ENCODE measurements at regions not wholly inside any gene's neighbourhood (a gene's known extent, or its start where the extent isn't known, plus 50 kb on each side); places are given as distances from the start of the nearest gene placed in this dataset. TPM values are rescaled to one million over a fixed set of nuclear protein-coding genes. Genes with fewer than 3 reads are reported as not detected.

DNA sequence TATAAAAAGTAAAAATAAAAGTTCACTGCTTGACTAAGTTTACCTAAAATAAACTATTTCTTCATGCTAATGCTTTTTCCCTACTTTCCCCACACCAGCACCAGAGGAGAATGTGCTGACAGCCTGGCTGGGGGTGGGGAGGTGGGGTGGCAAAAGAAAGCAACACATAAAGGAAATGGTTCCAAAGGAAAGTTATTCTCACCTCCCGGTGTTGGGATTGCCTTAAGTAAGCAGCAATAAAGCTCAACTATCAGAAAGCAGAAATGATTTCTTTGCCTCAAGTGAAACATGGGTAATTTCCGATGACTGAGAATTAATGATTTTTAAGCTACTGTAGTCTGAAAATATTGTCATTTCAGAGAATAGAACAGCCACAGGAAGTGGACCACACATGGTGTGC is 84.5 kb upstream of the DKK2 start:
- DNase-seq (ENCODE audit: extremely low spot score) = no peak
- Histone ChIP-seq H3K36me3 (ENCODE audit: insufficient read depth) (no peaks in the 10 kb centered on the region), H3K4me1 (ENCODE audit: insufficient read depth) (no peaks in the 10 kb centered on the region), H3K4me3 (ENCODE audit: low read depth, low read length) (no peak overlapping the region), H3K27ac (ENCODE audit: low read depth) (no peak overlapping the region)
- 39% methylated on average over 2 of the region's 2 CpGs for WGBS

GRCh38 chr4:107117726-107118125 is 81.6 kb upstream of the DKK2 start:
- WGBS = 95% methylated on average over 1 of the region's 1 CpG
- H3K4me1 ChIP-seq (ENCODE audit: insufficient read depth) = no peaks in the 10 kb centered on the region

GRCh38 chr4:107115185-107115847 is 79.2 kb upstream of the DKK2 start:
- H3K4me3 ChIP-seq (ENCODE audit: low read depth, low read length) = no peak overlapping the region
- 80% methylated on average over 5 of the region's 5 CpGs for WGBS
- peak overlapping the region; percentile 32 for H3K27ac ChIP-seq (ENCODE audit: low read depth)

More at GRCh38 chr4:107117726-107118125, 81.6 kb upstream of the DKK2 start:
- H3K27ac ChIP-seq (ENCODE audit: low read depth) = no peak overlapping the region
- no peaks in the 10 kb centered on the region for H3K36me3 ChIP-seq (ENCODE audit: insufficient read depth)
- H3K4me3 ChIP-seq (ENCODE audit: low read depth, low read length) = no peak overlapping the region
- no peak for DNase-seq (ENCODE audit: extremely low spot score)

DNA sequence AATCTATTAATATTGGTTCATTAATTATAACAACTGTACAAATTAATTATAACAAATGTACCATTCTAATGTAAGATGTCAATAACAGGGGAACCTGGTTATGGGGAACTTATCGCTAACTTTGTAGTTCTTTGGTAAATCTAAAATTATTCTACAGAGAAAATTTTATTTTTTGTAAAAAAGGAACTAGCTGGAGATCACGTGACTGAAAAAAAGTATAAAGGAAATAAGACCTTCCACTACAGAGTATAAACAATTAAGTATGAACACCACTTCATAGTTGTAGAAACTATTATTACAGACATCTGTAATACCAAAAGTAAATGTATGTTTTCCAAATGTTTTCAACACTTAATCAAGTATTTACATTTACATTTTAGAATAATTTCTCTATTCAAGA is 77.9 kb upstream of the DKK2 start:
- Histone ChIP-seq H3K27ac (ENCODE audit: low read depth) (no peak overlapping the region), H3K4me3 (ENCODE audit: low read depth, low read length) (no peak overlapping the region), H3K36me3 (ENCODE audit: insufficient read depth) (no peaks in the 10 kb centered on the region), H3K4me1 (ENCODE audit: insufficient read depth) (no peaks in the 10 kb centered on the region)
- WGBS = 93% methylated on average over 2 of the region's 2 CpGs
- no peak for DNase-seq (ENCODE audit: extremely low spot score)

More at GRCh38 chr4:107115185-107115847, 79.2 kb upstream of the DKK2 start:
- no peak for DNase-seq (ENCODE audit: extremely low spot score)
- Histone ChIP-seq H3K36me3 (ENCODE audit: insufficient read depth) (no peaks in the 10 kb centered on the region), H3K4me1 (ENCODE audit: insufficient read depth) (no peaks in the 10 kb centered on the region)

DNA sequence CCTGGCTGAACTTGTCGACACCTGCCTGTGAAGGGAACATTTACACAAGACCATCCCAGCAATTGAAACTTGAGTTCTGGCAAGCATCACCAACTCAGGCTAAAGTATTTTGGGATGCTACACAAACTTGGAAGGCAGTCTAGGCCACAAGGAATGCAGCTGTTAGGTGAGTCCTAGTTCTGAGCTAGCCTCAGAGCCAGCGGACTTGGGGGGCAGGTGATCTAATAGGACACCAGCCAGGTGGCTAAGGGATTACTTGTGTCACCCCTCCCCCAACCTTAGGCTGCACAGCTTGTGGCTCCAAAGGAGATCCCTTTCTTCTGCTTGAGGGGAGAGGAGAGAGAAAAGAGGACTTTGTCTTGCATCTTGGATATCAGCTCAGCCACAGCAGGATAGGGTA is 62.3 kb upstream of the DKK2 start:
- Histone ChIP-seq H3K4me3 (ENCODE audit: low read depth, low read length) (no peak overlapping the region), H3K27ac (ENCODE audit: low read depth) (no peak overlapping the region), H3K4me1 (ENCODE audit: insufficient read depth) (no peaks in the 10 kb centered on the region), H3K36me3 (ENCODE audit: insufficient read depth) (no peaks in the 10 kb centered on the region)
- DNase-seq (ENCODE audit: extremely low spot score) = no peak
- WGBS = 78% methylated on average over 2 of the region's 2 CpGs

- Histone ChIP-seq H3K27ac (ENCODE audit: low read depth) (no peak overlapping the region), H3K4me1 (ENCODE audit: insufficient read depth) (no peaks in the 10 kb centered on the region), H3K36me3 (ENCODE audit: insufficient read depth) (no peaks in the 10 kb centered on the region), H3K4me3 (ENCODE audit: low read depth, low read length) (no peak overlapping the region)
- WGBS = 75% methylated on average over 3 of the region's 3 CpGs
- DNase-seq (ENCODE audit: extremely low spot score) = no peak
Observed at GRCh38 chr4:107094976-107095375, 58.9 kb upstream of the DKK2 start.

- DNase-seq (ENCODE audit: extremely low spot score) = no peak
- Histone ChIP-seq H3K4me3 (ENCODE audit: low read depth, low read length) (no peak overlapping the region), H3K27ac (ENCODE audit: low read depth) (no peak overlapping the region), H3K36me3 (ENCODE audit: insufficient read depth) (no peaks in the 10 kb centered on the region), H3K4me1 (ENCODE audit: insufficient read depth) (no peaks in the 10 kb centered on the region)
- 89% methylated on average over 2 of the region's 2 CpGs for WGBS
Observed at GRCh38 chr4:107094332-107094731, 58.2 kb upstream of the DKK2 start.

Small RNA genes in the stretch of these regions (small RNA-seq; reads per million reads assigned to genes)
- gene RNU6-551P = not detected

All from urinary bladder (tissue), 4 donors.